ENCODE measurements at regions not wholly inside any gene's neighbourhood (a gene's known extent, or its start where the extent isn't known, plus 50 kb on each side); places are given as distances from the start of the nearest gene placed in this dataset.

DNA sequence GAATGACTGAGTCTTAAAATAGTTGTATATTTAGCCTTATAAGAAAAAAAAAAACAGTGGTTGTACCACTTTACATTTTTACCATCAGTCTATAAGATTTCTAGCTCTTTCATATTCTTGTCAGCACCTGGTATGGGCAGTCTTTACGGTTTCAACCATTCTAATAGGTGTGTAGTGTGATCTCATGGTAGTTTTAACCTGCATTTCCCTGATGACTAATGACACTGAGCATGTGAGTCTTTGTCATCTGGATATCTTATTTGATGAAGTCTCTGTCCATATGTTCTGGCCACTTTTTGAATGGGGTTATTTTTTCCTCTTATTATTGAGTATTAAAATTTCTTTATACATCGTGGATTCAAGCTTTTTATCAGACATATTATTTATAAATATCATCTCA lies 365.3 kb upstream of the IGFBP3 start:
- TF ChIP-seq, protein P1, sequence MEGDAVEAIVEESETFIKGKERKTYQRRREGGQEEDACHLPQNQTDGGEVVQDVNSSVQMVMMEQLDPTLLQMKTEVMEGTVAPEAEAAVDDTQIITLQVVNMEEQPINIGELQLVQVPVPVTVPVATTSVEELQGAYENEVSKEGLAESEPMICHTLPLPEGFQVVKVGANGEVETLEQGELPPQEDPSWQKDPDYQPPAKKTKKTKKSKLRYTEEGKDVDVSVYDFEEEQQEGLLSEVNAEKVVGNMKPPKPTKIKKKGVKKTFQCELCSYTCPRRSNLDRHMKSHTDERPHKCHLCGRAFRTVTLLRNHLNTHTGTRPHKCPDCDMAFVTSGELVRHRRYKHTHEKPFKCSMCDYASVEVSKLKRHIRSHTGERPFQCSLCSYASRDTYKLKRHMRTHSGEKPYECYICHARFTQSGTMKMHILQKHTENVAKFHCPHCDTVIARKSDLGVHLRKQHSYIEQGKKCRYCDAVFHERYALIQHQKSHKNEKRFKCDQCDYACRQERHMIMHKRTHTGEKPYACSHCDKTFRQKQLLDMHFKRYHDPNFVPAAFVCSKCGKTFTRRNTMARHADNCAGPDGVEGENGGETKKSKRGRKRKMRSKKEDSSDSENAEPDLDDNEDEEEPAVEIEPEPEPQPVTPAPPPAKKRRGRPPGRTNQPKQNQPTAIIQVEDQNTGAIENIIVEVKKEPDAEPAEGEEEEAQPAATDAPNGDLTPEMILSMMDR (conservative IDR thresholded peaks at IDR 0.05; ENCODE audit: low read depth, low read length) = no peak
- TF ChIP-seq SMC3 (IDR thresholded peaks at IDR 0.05; ENCODE audit: low read depth, low read length) = no peak
- no peak for TF ChIP-seq CEBPB (IDR thresholded peaks at IDR 0.05; ENCODE audit: low read depth, low read length)
- no peak for TF ChIP-seq RAD21 (IDR thresholded peaks at IDR 0.05; ENCODE audit: low read length)
- no peak for TF ChIP-seq POLR2A (IDR thresholded peaks at IDR 0.05; ENCODE audit: low read depth, low read length)
- TF ChIP-seq, protein P2, sequence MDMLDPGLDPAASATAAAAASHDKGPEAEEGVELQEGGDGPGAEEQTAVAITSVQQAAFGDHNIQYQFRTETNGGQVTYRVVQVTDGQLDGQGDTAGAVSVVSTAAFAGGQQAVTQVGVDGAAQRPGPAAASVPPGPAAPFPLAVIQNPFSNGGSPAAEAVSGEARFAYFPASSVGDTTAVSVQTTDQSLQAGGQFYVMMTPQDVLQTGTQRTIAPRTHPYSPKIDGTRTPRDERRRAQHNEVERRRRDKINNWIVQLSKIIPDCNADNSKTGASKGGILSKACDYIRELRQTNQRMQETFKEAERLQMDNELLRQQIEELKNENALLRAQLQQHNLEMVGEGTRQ (IDR thresholded peaks at IDR 0.05; ENCODE audit: low read depth, low read length) = no peak
- TF ChIP-seq MXI1 (IDR thresholded peaks at IDR 0.05; ENCODE audit: borderline replicate concordance, low read depth, low read length) = no peak
- no peak for TF ChIP-seq BHLHE40 (IDR thresholded peaks at IDR 0.05; ENCODE audit: low read depth, low read length)
- TF ChIP-seq RFX5 (IDR thresholded peaks at IDR 0.05; ENCODE audit: low read depth, low read length) = no peak
- TF ChIP-seq, protein P3, sequence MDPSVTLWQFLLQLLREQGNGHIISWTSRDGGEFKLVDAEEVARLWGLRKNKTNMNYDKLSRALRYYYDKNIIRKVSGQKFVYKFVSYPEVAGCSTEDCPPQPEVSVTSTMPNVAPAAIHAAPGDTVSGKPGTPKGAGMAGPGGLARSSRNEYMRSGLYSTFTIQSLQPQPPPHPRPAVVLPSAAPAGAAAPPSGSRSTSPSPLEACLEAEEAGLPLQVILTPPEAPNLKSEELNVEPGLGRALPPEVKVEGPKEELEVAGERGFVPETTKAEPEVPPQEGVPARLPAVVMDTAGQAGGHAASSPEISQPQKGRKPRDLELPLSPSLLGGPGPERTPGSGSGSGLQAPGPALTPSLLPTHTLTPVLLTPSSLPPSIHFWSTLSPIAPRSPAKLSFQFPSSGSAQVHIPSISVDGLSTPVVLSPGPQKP (IDR thresholded peaks at IDR 0.05; ENCODE audit: borderline replicate concordance, low read depth, low read length) = no peak

Measured in IMR-90 (cell line).